HFF-Myc (cell line): ENCODE measurements at regions not wholly inside any gene's neighbourhood (a gene's known extent, or its start where the extent isn't known, plus 50 kb on each side); places are given as distances from the start of the nearest gene placed in this dataset.

Source experiments
- DNase-seq: peaks from one replicate; pipeline ENCODE4 v3.0.0-alpha.2; 2011; ENCODE audit warnings: low read depth; ENCODE audit errors: extremely low read depth
- H3K4me3 ChIP-seq: replicated peaks from 2 replicates; pipeline ENCODE4 v1.5.1; 2011; ENCODE audit warnings: low read depth, mild to moderate bottlenecking, control low read depth, low read length
- CTCF ChIP-seq: IDR thresholded peaks from 2 replicates; pipeline ENCODE4 v1.5.1; 2012; ENCODE audit warnings: mild to moderate bottlenecking, low read depth, low read length, control low read depth; ENCODE audit errors: missing control alignments

- no peak for DNase-seq
- H3K4me3 ChIP-seq: no peak overlapping the region
- no peak for TF ChIP-seq CTCF
These were observed 129.4 kb upstream of the CNTNAP5 start for GRCh38 chr2:123895651-123896050.

GRCh38 chr2:123901256-123901655, 123.8 kb upstream of the CNTNAP5 start:
- TF ChIP-seq CTCF: no peak
- no peak overlapping the region for H3K4me3 ChIP-seq
- no peak for DNase-seq

- no peak for TF ChIP-seq CTCF
- no peak for DNase-seq
- H3K4me3 ChIP-seq: no peak overlapping the region
These were observed 118.7 kb upstream of the CNTNAP5 start for GRCh38 chr2:123906361-123906760.

GRCh38 chr2:123908522-123908921, 116.6 kb upstream of the CNTNAP5 start:
- DNase-seq: no peak
- TF ChIP-seq CTCF: no peak
- no peak overlapping the region for H3K4me3 ChIP-seq

GRCh38 chr2:123912171-123912570, 112.9 kb upstream of the CNTNAP5 start:
- no peak for DNase-seq
- H3K4me3 ChIP-seq: no peak overlapping the region
- TF ChIP-seq CTCF: no peak

DNA sequence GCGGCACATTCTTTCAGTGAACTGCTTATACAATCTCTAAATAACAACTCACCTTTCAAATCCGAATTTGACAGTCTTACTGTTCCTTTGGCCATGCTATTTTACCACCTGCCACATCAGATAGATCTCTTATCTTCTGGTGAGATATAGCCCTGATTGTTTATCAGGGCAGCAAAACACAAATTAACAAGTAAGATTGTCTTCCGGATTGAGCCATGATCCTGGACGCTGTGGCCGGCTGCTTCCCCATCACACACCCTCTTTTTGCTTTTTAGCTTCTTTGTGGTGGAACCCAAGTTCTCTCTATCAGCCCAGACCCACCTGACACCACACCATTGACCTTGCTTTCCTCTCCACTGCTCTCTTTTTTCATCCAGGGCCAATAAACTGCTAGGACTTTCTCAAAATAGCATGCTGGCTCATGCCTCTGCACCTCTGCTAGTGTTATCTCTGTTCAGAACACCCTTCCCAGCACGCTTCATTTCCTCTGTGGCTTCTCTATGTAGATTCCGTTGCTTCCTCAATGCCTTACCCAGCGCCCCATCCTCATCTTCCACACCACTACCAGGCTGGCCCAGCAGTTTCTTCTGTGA, 111.8 kb upstream of the CNTNAP5 start:
- DNase-seq: no peak
- H3K4me3 ChIP-seq: no peak overlapping the region
- TF ChIP-seq CTCF: no peak

- TF ChIP-seq CTCF: no peak
- DNase-seq: no peak
- no peak overlapping the region for H3K4me3 ChIP-seq
These were observed 109.7 kb upstream of the CNTNAP5 start for GRCh38 chr2:123915380-123915779.
